ENCODE measurements at regions not wholly inside any gene's neighbourhood (a gene's known extent, or its start where the extent isn't known, plus 50 kb on each side); places are given as distances from the start of the nearest gene placed in this dataset.

- DNase-seq (ENCODE audit: low read depth): peak; percentile 58
Observed at GRCh38 chr3:148642616-148643015, 55.1 kb upstream of the AGTR1 start.

GRCh38 chr3:148643389-148643840, 54.3 kb upstream of the AGTR1 start:
- DNase-seq (ENCODE audit: low read depth): peak; percentile 92

GRCh38 chr3:148646126-148646665, 51.5 kb upstream of the AGTR1 start:
- DNase-seq (ENCODE audit: low read depth): no peak

Data from fibroblast of gingiva (primary cell).